K562 (cell line): ENCODE measurements at regions not wholly inside any gene's neighbourhood (a gene's known extent, or its start where the extent isn't known, plus 50 kb on each side); places are given as distances from the start of the nearest gene placed in this dataset.

ENCODE experiments used
- EZH2 ChIP-seq: IDR thresholded peaks from 2 replicates; pipeline ENCODE4 v1.6.1; 2012; ENCODE audit warnings: low read depth, mild to moderate bottlenecking, inconsistent platforms, low read length, borderline replicate concordance
- NCOA1 ChIP-seq: fragments of 450-650 bp; IDR thresholded peaks from 2 replicates; pipeline ENCODE4 v1.6.1; 2016; ENCODE audit warnings: low read depth
- RFX5 ChIP-seq: IDR thresholded peaks from 2 replicates; pipeline ENCODE4 v1.6.1; 2011; ENCODE audit warnings: low read depth, mild to moderate bottlenecking, improper control_type of control experiment, low read length
- TCF7L2 ChIP-seq: fragments of 150-350 bp; IDR thresholded peaks from 2 replicates; pipeline ENCODE4 v1.6.1; 2016; ENCODE audit warnings: low read depth, mild to moderate bottlenecking, low read length, moderate library complexity
- TSC22D4 ChIP-seq: fragments of 450-650 bp; IDR thresholded peaks from 2 replicates; pipeline ENCODE4 v1.6.1; 2016; ENCODE audit warnings: missing genetic modification characterization, missing biosample characterization, control low read depth
- ZNF282 ChIP-seq: sonication (generic); formaldehyde crosslinking; IDR thresholded peaks from 2 replicates; pipeline ENCODE4 v1.8.1; 2023; ENCODE audit warnings: missing genetic modification reagents
- TF ChIP-seq, protein P1 (sequence below), 3 experiments: fragments of 200-800 bp in 1 of 3; fragments of 250-450 bp in 1 of 3; fragments of 450-650 bp in 1 of 3; sonication (Bioruptor Pico) in 1 of 3; sonication (Bioruptor generic) in 1 of 3; formaldehyde crosslinking in 1 of 3; IDR thresholded peaks; 2 replicates each; pipeline versions ENCODE4 v1.6.1 to v1.8.0; 2016 to 2022; ENCODE audit warnings: mild to moderate bottlenecking in 2 of 3, missing genetic modification characterization in 2 of 3, missing compliant biosample characterization in 1 of 3, moderate library complexity in 1 of 3
- TF ChIP-seq, protein P2 (sequence below), 3 experiments: IDR thresholded peaks in 2 of 3; conservative IDR thresholded peaks in 1 of 3; 2 replicates each; pipeline ENCODE4 v1.5.1; 2011 to 2012; ENCODE audit warnings: low read length in 3 of 3, mild to moderate bottlenecking in 3 of 3, control low read depth in 2 of 3, improper control_type of control experiment in 1 of 3, inconsistent platforms in 1 of 3, low read depth in 1 of 3, mixed read lengths in 1 of 3, moderate library complexity in 1 of 3; ENCODE audit not compliant: insufficient read depth in 2 of 3
- TF ChIP-seq, protein P3 (sequence below): fragments of 250-450 bp; sonication (Bioruptor Pico); IDR thresholded peaks from 2 replicates; pipeline ENCODE4 v1.5.0; 2022; ENCODE audit warnings: mild to moderate bottlenecking

DNA sequence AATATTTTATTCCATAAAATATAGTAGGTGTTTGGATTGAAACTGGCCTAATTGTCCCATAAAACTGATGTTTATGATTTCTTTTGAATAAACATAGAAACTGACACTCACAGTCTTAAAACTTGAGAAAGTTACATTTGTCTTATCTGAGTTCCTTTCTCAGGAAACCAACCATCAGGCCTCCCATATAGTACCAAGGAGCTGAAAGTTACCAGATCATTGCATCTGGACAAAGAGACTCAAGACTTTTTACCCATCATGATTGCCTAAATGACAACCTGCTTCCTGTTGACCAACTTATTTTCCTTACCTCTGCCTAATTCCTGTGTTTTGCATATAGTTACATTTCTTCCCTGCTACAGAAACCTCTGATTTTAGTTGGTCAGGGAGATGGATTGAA, 137.0 kb upstream of the XPO1 start:
- TF ChIP-seq, protein P1, sequence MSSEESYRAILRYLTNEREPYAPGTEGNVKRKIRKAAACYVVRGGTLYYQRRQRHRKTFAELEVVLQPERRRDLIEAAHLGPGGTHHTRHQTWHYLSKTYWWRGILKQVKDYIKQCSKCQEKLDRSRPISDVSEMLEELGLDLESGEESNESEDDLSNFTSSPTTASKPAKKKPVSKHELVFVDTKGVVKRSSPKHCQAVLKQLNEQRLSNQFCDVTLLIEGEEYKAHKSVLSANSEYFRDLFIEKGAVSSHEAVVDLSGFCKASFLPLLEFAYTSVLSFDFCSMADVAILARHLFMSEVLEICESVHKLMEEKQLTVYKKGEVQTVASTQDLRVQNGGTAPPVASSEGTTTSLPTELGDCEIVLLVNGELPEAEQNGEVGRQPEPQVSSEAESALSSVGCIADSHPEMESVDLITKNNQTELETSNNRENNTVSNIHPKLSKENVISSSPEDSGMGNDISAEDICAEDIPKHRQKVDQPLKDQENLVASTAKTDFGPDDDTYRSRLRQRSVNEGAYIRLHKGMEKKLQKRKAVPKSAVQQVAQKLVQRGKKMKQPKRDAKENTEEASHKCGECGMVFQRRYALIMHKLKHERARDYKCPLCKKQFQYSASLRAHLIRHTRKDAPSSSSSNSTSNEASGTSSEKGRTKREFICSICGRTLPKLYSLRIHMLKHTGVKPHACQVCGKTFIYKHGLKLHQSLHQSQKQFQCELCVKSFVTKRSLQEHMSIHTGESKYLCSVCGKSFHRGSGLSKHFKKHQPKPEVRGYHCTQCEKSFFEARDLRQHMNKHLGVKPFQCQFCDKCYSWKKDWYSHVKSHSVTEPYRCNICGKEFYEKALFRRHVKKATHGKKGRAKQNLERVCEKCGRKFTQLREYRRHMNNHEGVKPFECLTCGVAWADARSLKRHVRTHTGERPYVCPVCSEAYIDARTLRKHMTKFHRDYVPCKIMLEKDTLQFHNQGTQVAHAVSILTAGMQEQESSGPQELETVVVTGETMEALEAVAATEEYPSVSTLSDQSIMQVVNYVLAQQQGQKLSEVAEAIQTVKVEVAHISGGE (CRISPR knock-in tag; IDR thresholded peaks at IDR 0.05): no peak
- TF ChIP-seq, protein P2, sequence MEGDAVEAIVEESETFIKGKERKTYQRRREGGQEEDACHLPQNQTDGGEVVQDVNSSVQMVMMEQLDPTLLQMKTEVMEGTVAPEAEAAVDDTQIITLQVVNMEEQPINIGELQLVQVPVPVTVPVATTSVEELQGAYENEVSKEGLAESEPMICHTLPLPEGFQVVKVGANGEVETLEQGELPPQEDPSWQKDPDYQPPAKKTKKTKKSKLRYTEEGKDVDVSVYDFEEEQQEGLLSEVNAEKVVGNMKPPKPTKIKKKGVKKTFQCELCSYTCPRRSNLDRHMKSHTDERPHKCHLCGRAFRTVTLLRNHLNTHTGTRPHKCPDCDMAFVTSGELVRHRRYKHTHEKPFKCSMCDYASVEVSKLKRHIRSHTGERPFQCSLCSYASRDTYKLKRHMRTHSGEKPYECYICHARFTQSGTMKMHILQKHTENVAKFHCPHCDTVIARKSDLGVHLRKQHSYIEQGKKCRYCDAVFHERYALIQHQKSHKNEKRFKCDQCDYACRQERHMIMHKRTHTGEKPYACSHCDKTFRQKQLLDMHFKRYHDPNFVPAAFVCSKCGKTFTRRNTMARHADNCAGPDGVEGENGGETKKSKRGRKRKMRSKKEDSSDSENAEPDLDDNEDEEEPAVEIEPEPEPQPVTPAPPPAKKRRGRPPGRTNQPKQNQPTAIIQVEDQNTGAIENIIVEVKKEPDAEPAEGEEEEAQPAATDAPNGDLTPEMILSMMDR (IDR thresholded peaks at IDR 0.05 in 2 of 3, conservative IDR thresholded peaks at IDR 0.05 in 1 of 3; ENCODE audit: insufficient read depth in 2 of 3, low read depth in 1 of 3, low read length in 3 of 3): no peak
- TF ChIP-seq, protein P3, sequence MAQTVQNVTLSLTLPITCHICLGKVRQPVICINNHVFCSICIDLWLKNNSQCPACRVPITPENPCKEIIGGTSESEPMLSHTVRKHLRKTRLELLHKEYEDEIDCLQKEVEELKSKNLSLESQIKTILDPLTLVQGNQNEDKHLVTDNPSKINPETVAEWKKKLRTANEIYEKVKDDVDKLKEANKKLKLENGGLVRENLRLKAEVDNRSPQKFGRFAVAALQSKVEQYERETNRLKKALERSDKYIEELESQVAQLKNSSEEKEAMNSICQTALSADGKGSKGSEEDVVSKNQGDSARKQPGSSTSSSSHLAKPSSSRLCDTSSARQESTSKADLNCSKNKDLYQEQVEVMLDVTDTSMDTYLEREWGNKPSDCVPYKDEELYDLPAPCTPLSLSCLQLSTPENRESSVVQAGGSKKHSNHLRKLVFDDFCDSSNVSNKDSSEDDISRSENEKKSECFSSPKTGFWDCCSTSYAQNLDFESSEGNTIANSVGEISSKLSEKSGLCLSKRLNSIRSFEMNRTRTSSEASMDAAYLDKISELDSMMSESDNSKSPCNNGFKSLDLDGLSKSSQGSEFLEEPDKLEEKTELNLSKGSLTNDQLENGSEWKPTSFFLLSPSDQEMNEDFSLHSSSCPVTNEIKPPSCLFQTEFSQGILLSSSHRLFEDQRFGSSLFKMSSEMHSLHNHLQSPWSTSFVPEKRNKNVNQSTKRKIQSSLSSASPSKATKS (CRISPR knock-in tag): no peak
- TF ChIP-seq NCOA1 (no peak), ZNF282 (CRISPR knock-in tag) (no peak), EZH2 (no peak), TSC22D4 (no peak), TCF7L2 (no peak), RFX5 (no peak)
